HepG2 (cell line): ENCODE measurements at regions not wholly inside any gene's neighbourhood (a gene's known extent, or its start where the extent isn't known, plus 50 kb on each side); places are given as distances from the start of the nearest gene placed in this dataset.

ENCODE experiments used
- ATF7 ChIP-seq, 2 experiments: fragments of 450-650 bp in 1 of 2; sonication (generic) in 1 of 2; formaldehyde crosslinking in 1 of 2; IDR thresholded peaks; 2 replicates each; pipeline versions ENCODE4 v1.4.0 to v1.6.1; 2016 to 2020; ENCODE audit warnings: antibody characterized with exemption in 1 of 2, mild to moderate bottlenecking in 1 of 2, missing genetic modification reagents in 1 of 2
- CHD2 ChIP-seq: IDR thresholded peaks from 2 replicates; pipeline ENCODE4 v1.6.1; 2011; ENCODE audit warnings: low read depth, low read length, improper control_type of control experiment
- FOXJ3 ChIP-seq: sonication (generic); formaldehyde crosslinking; IDR thresholded peaks from 2 replicates; pipeline ENCODE4 v1.4.0; 2020; ENCODE audit warnings: missing genetic modification reagents, mild to moderate bottlenecking, borderline replicate concordance
- HOXA9 ChIP-seq: sonication (generic); formaldehyde crosslinking; IDR thresholded peaks from 2 replicates; pipeline ENCODE4 v1.8.1; 2022; ENCODE audit warnings: missing genetic modification reagents, mild to moderate bottlenecking, moderate library complexity, borderline replicate concordance
- JUN ChIP-seq: sonication (generic); formaldehyde crosslinking; IDR thresholded peaks from 2 replicates; pipeline ENCODE4 v1.4.0; 2020; ENCODE audit warnings: mild to moderate bottlenecking, missing genetic modification reagents
- KLF6 ChIP-seq: IDR thresholded peaks from 2 replicates; pipeline ENCODE4 v1.8.0; 2016; ENCODE audit warnings: missing biosample characterization, missing genetic modification reagents
- NFRKB ChIP-seq: fragments of 450-650 bp; IDR thresholded peaks from 2 replicates; pipeline ENCODE4 v1.6.1; 2017
- PBX3 ChIP-seq: sonication (generic); formaldehyde crosslinking; IDR thresholded peaks from 2 replicates; pipeline ENCODE4 v1.8.1; 2023; ENCODE audit warnings: missing genetic modification reagents, inconsistent platforms, borderline replicate concordance
- PHF8 ChIP-seq: sonication (generic); formaldehyde crosslinking; IDR thresholded peaks from 2 replicates; pipeline ENCODE4 v1.5.0; 2020; ENCODE audit warnings: missing genetic modification reagents
- PLRG1 ChIP-seq: fragments of 450-650 bp; conservative IDR thresholded peaks from 2 replicates; pipeline ENCODE4 v1.6.1; 2016
- POLR2AphosphoS5 ChIP-seq: IDR thresholded peaks from 2 replicates; pipeline ENCODE4 v1.6.1; 2012; ENCODE audit warnings: low read depth, low read length
- PPARG ChIP-seq: conservative IDR thresholded peaks from 2 replicates; pipeline ENCODE4 v1.6.1; 2016; ENCODE audit warnings: missing biosample characterization, missing genetic modification reagents
- ZFP36L1 ChIP-seq: sonication (generic); formaldehyde crosslinking; IDR thresholded peaks from 2 replicates; pipeline ENCODE4 v1.8.0; 2022; ENCODE audit warnings: mild to moderate bottlenecking, missing genetic modification reagents, moderate library complexity
- ZNF230 ChIP-seq: sonication (generic); formaldehyde crosslinking; IDR thresholded peaks from 2 replicates; pipeline ENCODE4 v1.4.0; 2020; ENCODE audit warnings: mild to moderate bottlenecking, missing genetic modification reagents
- ZNF34 ChIP-seq: sonication (generic); formaldehyde crosslinking; IDR thresholded peaks from 2 replicates; pipeline ENCODE4 v1.4.0; 2020; ENCODE audit warnings: mild to moderate bottlenecking, missing genetic modification reagents, borderline replicate concordance
- ZNF549 ChIP-seq: sonication (generic); formaldehyde crosslinking; IDR thresholded peaks from 2 replicates; pipeline ENCODE4 v1.5.0; 2020; ENCODE audit warnings: missing genetic modification reagents
- ZNF891 ChIP-seq: sonication (generic); formaldehyde crosslinking; IDR thresholded peaks from 2 replicates; pipeline ENCODE4 v1.5.0; 2020; ENCODE audit warnings: mild to moderate bottlenecking, missing genetic modification reagents
- ZSCAN12 ChIP-seq: sonication (generic); formaldehyde crosslinking; IDR thresholded peaks from 2 replicates; pipeline ENCODE4 v1.9.0; 2021; ENCODE audit warnings: mild to moderate bottlenecking, missing genetic modification reagents
- TF ChIP-seq, protein P1 (sequence below): sonication (generic); formaldehyde crosslinking; IDR thresholded peaks from 2 replicates; pipeline ENCODE4 v1.5.1; 2020; ENCODE audit warnings: mild to moderate bottlenecking, missing genetic modification reagents, borderline replicate concordance
- TF ChIP-seq, protein P2 (sequence below): sonication (generic); formaldehyde crosslinking; IDR thresholded peaks from 2 replicates; pipeline ENCODE4 v1.5.0; 2020; ENCODE audit warnings: missing genetic modification reagents, mild to moderate bottlenecking, borderline replicate concordance
- TF ChIP-seq, protein P3 (sequence below): IDR thresholded peaks from 2 replicates; pipeline ENCODE4 v1.6.1; 2016

- TF ChIP-seq, protein P1, sequence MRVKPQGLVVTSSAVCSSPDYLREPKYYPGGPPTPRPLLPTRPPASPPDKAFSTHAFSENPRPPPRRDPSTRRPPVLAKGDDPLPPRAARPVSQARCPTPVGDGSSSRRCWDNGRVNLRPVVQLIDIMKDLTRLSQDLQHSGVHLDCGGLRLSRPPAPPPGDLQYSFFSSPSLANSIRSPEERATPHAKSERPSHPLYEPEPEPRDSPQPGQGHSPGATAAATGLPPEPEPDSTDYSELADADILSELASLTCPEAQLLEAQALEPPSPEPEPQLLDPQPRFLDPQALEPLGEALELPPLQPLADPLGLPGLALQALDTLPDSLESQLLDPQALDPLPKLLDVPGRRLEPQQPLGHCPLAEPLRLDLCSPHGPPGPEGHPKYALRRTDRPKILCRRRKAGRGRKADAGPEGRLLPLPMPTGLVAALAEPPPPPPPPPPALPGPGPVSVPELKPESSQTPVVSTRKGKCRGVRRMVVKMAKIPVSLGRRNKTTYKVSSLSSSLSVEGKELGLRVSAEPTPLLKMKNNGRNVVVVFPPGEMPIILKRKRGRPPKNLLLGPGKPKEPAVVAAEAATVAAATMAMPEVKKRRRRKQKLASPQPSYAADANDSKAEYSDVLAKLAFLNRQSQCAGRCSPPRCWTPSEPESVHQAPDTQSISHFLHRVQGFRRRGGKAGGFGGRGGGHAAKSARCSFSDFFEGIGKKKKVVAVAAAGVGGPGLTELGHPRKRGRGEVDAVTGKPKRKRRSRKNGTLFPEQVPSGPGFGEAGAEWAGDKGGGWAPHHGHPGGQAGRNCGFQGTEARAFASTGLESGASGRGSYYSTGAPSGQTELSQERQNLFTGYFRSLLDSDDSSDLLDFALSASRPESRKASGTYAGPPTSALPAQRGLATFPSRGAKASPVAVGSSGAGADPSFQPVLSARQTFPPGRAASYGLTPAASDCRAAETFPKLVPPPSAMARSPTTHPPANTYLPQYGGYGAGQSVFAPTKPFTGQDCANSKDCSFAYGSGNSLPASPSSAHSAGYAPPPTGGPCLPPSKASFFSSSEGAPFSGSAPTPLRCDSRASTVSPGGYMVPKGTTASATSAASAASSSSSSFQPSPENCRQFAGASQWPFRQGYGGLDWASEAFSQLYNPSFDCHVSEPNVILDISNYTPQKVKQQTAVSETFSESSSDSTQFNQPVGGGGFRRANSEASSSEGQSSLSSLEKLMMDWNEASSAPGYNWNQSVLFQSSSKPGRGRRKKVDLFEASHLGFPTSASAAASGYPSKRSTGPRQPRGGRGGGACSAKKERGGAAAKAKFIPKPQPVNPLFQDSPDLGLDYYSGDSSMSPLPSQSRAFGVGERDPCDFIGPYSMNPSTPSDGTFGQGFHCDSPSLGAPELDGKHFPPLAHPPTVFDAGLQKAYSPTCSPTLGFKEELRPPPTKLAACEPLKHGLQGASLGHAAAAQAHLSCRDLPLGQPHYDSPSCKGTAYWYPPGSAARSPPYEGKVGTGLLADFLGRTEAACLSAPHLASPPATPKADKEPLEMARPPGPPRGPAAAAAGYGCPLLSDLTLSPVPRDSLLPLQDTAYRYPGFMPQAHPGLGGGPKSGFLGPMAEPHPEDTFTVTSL = peak; percentile 98; the same call in 1 of the 2 replicates
- TF ChIP-seq ZNF34 (peak; percentile 97; the same call in 1 of the 2 replicates), POLR2AphosphoS5 (no peak; the same call in 1 of the 2 replicates), PLRG1 (no peak), JUN (CRISPR knock-in tag) (peak; percentile 98), KLF6 (0 out of 2 replicates have a peak, but pooled peaks have one; percentile 56), ZSCAN12 (CRISPR knock-in tag) (peak; percentile 20; the same call in 1 of the 2 replicates), CHD2 (peak; percentile 5; the same call in 1 of the 2 replicates), PPARG (peak; percentile 90; the same call in 1 of the 2 replicates), ATF7 (IDR thresholded peaks at IDR 0.05) (0 out of 2 replicates have a peak, but pooled peaks have one; percentile 23), ATF7 (CRISPR knock-in tag; IDR thresholded peaks at IDR 0.05) (peak; percentile 97), FOXJ3 (CRISPR knock-in tag) (peak; percentile 56; the same call in 1 of the 2 replicates), PBX3 (no peak), HOXA9 (CRISPR knock-in tag) (no peak; the same call in 1 of the 2 replicates), ZNF891 (CRISPR knock-in tag) (peak; percentile 11; the same call in 1 of the 2 replicates), PHF8 (peak; percentile 64), ZNF230 (CRISPR knock-in tag) (peak; percentile 99), ZNF549 (CRISPR knock-in tag) (no peak), NFRKB (no peak), ZFP36L1 (CRISPR knock-in tag) (peak; percentile 99)
- TF ChIP-seq, protein P2, sequence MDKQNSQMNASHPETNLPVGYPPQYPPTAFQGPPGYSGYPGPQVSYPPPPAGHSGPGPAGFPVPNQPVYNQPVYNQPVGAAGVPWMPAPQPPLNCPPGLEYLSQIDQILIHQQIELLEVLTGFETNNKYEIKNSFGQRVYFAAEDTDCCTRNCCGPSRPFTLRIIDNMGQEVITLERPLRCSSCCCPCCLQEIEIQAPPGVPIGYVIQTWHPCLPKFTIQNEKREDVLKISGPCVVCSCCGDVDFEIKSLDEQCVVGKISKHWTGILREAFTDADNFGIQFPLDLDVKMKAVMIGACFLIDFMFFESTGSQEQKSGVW (CRISPR knock-in tag) = no peak
- TF ChIP-seq, protein P3, sequence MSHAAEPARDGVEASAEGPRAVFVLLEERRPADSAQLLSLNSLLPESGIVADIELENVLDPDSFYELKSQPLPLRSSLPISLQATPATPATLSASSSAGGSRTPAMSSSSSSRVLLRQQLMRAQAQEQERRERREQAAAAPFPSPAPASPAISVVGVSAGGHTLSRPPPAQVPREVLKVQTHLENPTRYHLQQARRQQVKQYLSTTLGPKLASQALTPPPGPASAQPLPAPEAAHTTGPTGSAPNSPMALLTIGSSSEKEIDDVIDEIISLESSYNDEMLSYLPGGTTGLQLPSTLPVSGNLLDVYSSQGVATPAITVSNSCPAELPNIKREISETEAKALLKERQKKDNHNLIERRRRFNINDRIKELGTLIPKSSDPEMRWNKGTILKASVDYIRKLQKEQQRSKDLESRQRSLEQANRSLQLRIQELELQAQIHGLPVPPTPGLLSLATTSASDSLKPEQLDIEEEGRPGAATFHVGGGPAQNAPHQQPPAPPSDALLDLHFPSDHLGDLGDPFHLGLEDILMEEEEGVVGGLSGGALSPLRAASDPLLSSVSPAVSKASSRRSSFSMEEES (CRISPR knock-in tag) = peak; percentile 100
Measured at GRCh38 chr16:14364386-14365199, 265.5 kb downstream of the PARN start (continued).
